ENCODE measurements at regions not wholly inside any gene's neighbourhood (a gene's known extent, or its start where the extent isn't known, plus 50 kb on each side); places are given as distances from the start of the nearest gene placed in this dataset.

DNA sequence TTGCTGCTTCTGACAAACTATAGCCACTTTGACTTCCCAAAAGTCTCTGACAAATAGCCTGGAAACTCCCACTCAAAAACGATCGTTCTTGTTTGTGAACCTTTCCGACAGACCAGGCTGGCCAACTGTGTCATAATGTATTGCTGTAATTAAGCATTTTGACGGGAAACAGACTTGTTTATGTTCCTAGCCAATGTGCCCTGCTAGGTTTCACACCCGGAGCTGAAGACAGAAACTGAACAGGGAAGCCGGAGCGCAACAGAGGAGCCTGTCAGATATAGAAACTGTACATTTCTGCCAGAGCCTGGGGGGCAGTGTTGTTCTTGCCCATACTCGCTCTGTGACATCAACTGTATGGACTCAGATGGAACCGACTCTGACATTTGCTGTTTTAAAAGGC lies 55.3 kb upstream of the C7orf33 start:
- TF ChIP-seq, protein P1, sequence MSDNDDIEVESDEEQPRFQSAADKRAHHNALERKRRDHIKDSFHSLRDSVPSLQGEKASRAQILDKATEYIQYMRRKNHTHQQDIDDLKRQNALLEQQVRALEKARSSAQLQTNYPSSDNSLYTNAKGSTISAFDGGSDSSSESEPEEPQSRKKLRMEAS (IDR thresholded peaks at IDR 0.05): no peak
- TF ChIP-seq RAD21 (IDR thresholded peaks at IDR 0.05; ENCODE audit: low read depth): no peak
- TF ChIP-seq USF1 (IDR thresholded peaks at IDR 0.05): no peak
- TF ChIP-seq ZBTB7A (IDR thresholded peaks at IDR 0.05; ENCODE audit: low read depth): no peak
- TF ChIP-seq TEAD4 (IDR thresholded peaks at IDR 0.05): no peak

Data from Ishikawa (cell line).